ENCODE measurements at regions not wholly inside any gene's neighbourhood (a gene's known extent, or its start where the extent isn't known, plus 50 kb on each side); places are given as distances from the start of the nearest gene placed in this dataset.

GRCh38 chr12:43286986-43287385 lies 265.0 kb downstream of the ADAMTS20 start:
- no peak for DNase-seq
- Histone ChIP-seq H3K27me3 (ENCODE audit: control insufficient read depth in 1 of 2, insufficient read depth in 2 of 2, low read length in 1 of 2) (no peaks in the 10 kb centered on the region), H3K36me3 (ENCODE audit: control insufficient read depth in 1 of 2, insufficient read depth in 2 of 2, low read length in 1 of 2) (no peaks in the 10 kb centered on the region), H3K4me3 (ENCODE audit: low read length in 2 of 2) (no peak overlapping the region), H3K4me1 (ENCODE audit: control insufficient read depth in 1 of 2, insufficient read depth in 2 of 2, low read length in 2 of 2) (no peaks in the 10 kb centered on the region), H3K9me3 (ENCODE audit: control insufficient read depth, low read length) (no peaks in the 10 kb centered on the region), H3K27ac (ENCODE audit: low read depth in 1 of 2, low read length in 2 of 2) (no peak overlapping the region)
- WGBS, 2 donors, result 94 to 100% methylated on average over 2 of the region's 2 CpGs
- no peak for ATAC-seq (ENCODE audit: low FRiP score)
- intact Hi-C loops (cut with DNase I), result no loop called here

GRCh38 chr12:43285159-43285598 lies 266.8 kb downstream of the ADAMTS20 start:
- H3K27me3 ChIP-seq (ENCODE audit: control insufficient read depth in 1 of 2, insufficient read depth in 2 of 2, low read length in 1 of 2), result no peaks in the 10 kb centered on the region
- intact Hi-C loops (cut with DNase I), result no loop called here
- DNase-seq (no peak), ATAC-seq (ENCODE audit: low FRiP score) (peak; percentile 61)
- no peak overlapping the region for H3K4me3 ChIP-seq (ENCODE audit: low read length in 2 of 2)
- 14 to 25% methylated on average over 4 of the region's 4 CpGs for WGBS, 2 donors
- no peaks in the 10 kb centered on the region for H3K9me3 ChIP-seq (ENCODE audit: control insufficient read depth, low read length)
- no peaks in the 10 kb centered on the region for H3K36me3 ChIP-seq (ENCODE audit: control insufficient read depth in 1 of 2, insufficient read depth in 2 of 2, low read length in 1 of 2)
- H3K27ac ChIP-seq (ENCODE audit: low read depth in 1 of 2, low read length in 2 of 2), result no peak overlapping the region
- H3K4me1 ChIP-seq (ENCODE audit: control insufficient read depth in 1 of 2, insufficient read depth in 2 of 2, low read length in 2 of 2), result no peaks in the 10 kb centered on the region

DNA sequence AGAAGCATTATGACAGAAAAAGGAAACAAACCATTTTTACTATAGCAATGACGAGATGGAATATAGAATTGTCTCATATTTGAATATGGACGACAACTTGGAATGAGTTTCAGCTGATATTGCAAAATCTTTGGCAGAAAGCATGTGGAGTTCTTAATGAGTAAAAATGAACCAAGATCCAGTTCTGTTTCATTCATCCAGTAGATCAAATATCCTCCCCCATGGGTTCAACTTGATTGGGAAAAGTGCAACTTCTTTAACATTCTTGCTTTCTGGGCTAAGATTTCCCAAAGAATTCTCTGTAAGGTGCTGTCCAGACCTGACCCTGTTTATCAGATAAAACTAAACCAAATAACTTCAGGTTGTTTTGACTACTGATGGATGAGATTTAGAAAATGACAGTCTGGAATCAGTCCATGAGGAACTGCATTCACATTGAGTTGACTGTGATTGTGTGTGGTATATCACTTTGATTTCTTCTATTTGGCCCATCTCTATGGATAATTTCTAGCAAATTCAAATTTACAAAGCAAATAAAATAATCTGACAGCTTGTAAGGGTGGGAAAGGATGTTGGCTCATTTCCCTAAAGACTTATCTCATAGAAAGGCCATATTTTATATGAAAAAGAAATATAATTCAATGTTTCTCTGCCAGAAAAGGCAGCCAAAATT lies 267.4 kb downstream of the ADAMTS20 start:
- no peak overlapping the region for H3K27ac ChIP-seq (ENCODE audit: low read depth in 1 of 2, low read length in 2 of 2)
- DNase-seq, result no peak
- H3K4me1 ChIP-seq (ENCODE audit: control insufficient read depth in 1 of 2, insufficient read depth in 2 of 2, low read length in 2 of 2), result no peaks in the 10 kb centered on the region
- WGBS, 2 donors, result 61 to 63% methylated on average over 2 of the region's 2 CpGs
- ATAC-seq (ENCODE audit: low FRiP score), result peak; percentile 47
- intact Hi-C loops (cut with DNase I), result no loop called here
- H3K27me3 ChIP-seq (ENCODE audit: control insufficient read depth in 1 of 2, insufficient read depth in 2 of 2, low read length in 1 of 2), result no peaks in the 10 kb centered on the region
- H3K9me3 ChIP-seq (ENCODE audit: control insufficient read depth, low read length), result no peaks in the 10 kb centered on the region
- no peaks in the 10 kb centered on the region for H3K36me3 ChIP-seq (ENCODE audit: control insufficient read depth in 1 of 2, insufficient read depth in 2 of 2, low read length in 1 of 2)
- H3K4me3 ChIP-seq (ENCODE audit: low read length in 2 of 2), result no peak overlapping the region

- ATAC-seq (ENCODE audit: low FRiP score) (no peak), DNase-seq (no peak)
- H3K9me3 ChIP-seq (ENCODE audit: control insufficient read depth, low read length), result no peaks in the 10 kb centered on the region
- intact Hi-C loops (cut with DNase I), result no loop called here
- no peaks in the 10 kb centered on the region for H3K4me1 ChIP-seq (ENCODE audit: control insufficient read depth in 1 of 2, insufficient read depth in 2 of 2, low read length in 2 of 2)
- no peaks in the 10 kb centered on the region for H3K27me3 ChIP-seq (ENCODE audit: control insufficient read depth in 1 of 2, insufficient read depth in 2 of 2, low read length in 1 of 2)
- H3K4me3 ChIP-seq (ENCODE audit: low read length in 2 of 2), result no peak overlapping the region
- no peaks in the 10 kb centered on the region for H3K36me3 ChIP-seq (ENCODE audit: control insufficient read depth in 1 of 2, insufficient read depth in 2 of 2, low read length in 1 of 2)
- no peak overlapping the region for H3K27ac ChIP-seq (ENCODE audit: low read depth in 1 of 2, low read length in 2 of 2)
Measured at GRCh38 chr12:43283206-43283605, 268.8 kb downstream of the ADAMTS20 start.

DNA sequence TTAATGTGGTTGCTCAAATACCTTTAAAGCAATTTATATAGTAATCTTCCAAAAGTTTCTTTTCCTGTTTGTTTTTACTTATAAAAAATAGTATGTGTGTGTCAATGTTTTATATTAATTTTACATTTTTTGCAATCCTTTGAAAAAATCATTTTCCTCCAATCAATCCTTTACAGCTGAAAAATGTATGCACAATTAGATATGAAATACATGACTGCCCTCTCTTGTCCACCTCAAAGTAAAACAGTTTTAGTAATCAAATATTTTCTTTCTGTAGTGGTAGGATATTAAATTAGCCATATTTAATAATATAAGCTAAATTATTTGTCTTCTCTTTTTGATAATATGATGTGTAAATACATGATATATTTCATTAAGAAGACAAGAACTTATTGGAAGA lies 269.9 kb downstream of the ADAMTS20 start:
- no peak for ATAC-seq (ENCODE audit: low FRiP score)
- no peaks in the 10 kb centered on the region for H3K36me3 ChIP-seq (ENCODE audit: control insufficient read depth in 1 of 2, insufficient read depth in 2 of 2, low read length in 1 of 2)
- intact Hi-C loops (cut with DNase I), result no loop called here

DNA sequence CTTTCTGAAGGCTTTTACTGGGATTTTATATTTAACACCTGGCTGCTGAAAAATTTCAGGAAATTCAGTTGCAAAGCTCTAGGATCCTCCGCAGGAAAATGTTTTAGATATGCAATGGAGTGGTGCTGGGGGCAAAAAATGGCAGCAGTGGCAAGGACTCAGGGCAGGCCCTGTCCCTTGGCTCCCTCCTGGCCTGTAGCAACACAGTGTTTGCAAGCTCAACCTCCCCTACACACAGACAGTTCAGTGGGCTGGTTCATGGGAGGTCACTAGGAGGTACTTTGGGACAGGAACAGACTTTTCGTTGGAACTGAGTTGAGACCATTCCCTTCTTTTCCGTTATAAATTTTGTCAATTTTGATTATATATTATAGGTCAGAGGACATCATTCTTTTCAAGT lies 270.4 kb downstream of the ADAMTS20 start:
- WGBS, 2 donors, result 84 to 89% methylated on average over 3 of the region's 3 CpGs
- Histone ChIP-seq H3K4me1 (ENCODE audit: control insufficient read depth in 1 of 2, insufficient read depth in 2 of 2, low read length in 2 of 2) (no peaks in the 10 kb centered on the region), H3K9me3 (ENCODE audit: control insufficient read depth, low read length) (peaks cover 1% of the 10 kb centered on the region), H3K27me3 (ENCODE audit: control insufficient read depth in 1 of 2, insufficient read depth in 2 of 2, low read length in 1 of 2) (no peaks in the 10 kb centered on the region), H3K27ac (ENCODE audit: low read depth in 1 of 2, low read length in 2 of 2) (no peak overlapping the region), H3K4me3 (ENCODE audit: low read length in 2 of 2) (no peak overlapping the region), H3K36me3 (ENCODE audit: control insufficient read depth in 1 of 2, insufficient read depth in 2 of 2, low read length in 1 of 2) (no peaks in the 10 kb centered on the region)
- DNase-seq, result no peak
- no peak for ATAC-seq (ENCODE audit: low FRiP score)
- intact Hi-C loops (cut with DNase I), result no loop called here

More for the DNA sequence above, 269.9 kb downstream of the ADAMTS20 start:
- Histone ChIP-seq H3K27me3 (ENCODE audit: control insufficient read depth in 1 of 2, insufficient read depth in 2 of 2, low read length in 1 of 2) (no peaks in the 10 kb centered on the region), H3K9me3 (ENCODE audit: control insufficient read depth, low read length) (peaks cover 1% of the 10 kb centered on the region), H3K4me3 (ENCODE audit: low read length in 2 of 2) (no peak overlapping the region), H3K27ac (ENCODE audit: low read depth in 1 of 2, low read length in 2 of 2) (no peak overlapping the region), H3K4me1 (ENCODE audit: control insufficient read depth in 1 of 2, insufficient read depth in 2 of 2, low read length in 2 of 2) (no peaks in the 10 kb centered on the region)
- DNase-seq, result no peak

DNA sequence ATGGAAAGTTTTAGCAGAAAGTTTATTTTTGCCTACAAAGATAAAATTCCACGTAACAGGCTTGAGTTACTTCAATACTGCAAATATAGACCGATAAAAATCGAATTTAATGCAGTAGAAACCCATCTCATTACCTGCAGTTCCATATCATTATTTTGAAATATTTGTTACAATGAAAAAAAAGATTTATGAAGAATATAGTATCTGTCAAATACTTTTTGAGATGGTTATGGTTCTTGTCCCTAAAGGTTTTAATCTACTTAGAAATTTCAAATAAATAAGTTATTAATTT lies 273.5 kb downstream of the ADAMTS20 start:
- intact Hi-C loops (cut with DNase I), result no loop called here
- ATAC-seq (ENCODE audit: low FRiP score), result no peak

DNA sequence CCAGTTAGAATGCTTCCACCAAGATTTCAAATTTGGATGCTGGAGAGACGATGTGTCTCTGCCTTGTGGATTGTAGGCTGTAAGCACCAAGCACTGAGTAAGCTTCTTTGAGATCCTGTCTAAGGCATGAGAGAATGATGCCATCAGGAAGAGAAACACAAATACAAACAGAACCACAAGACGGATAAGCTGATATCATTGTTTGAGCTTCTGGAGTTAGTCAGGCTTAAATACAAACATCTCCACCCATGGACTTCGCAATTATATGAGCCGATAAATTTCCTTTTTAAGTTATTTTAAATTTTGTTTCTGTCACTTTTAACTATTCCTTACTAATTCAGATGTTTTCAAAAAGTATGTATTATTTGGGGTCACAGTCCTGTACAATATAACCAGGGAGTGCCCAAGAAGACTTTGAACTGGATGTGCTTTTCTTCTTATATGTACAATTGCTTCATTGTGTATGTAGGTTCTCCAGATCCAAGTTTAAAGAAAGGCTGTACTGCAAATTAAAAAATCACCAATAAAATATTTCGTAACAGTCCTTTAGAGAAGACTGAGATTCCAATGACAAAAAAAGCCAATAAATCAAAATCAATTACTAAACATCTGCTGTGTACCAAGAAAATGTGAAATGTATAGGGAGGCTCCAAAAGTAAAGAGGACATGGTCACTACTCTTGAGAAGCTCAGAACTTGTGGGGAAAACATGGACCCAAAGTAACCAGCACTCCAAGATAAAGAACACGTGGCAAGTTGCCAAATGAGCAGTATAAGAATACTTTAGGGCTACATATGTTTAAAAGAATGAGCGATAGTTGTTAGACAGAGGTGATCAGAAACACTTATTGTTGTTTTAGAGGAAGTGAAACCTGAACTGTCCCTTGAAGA lies 274.1 kb downstream of the ADAMTS20 start:
- intact Hi-C loops (cut with DNase I), result no loop called here
- no peak overlapping the region for H3K4me3 ChIP-seq (ENCODE audit: low read length in 2 of 2)
- H3K36me3 ChIP-seq (ENCODE audit: control insufficient read depth in 1 of 2, insufficient read depth in 2 of 2, low read length in 1 of 2), result no peaks in the 10 kb centered on the region
- H3K27ac ChIP-seq (ENCODE audit: low read depth in 1 of 2, low read length in 2 of 2), result no peak overlapping the region
- no peak for ATAC-seq (ENCODE audit: low FRiP score)
- no peak for DNase-seq
- H3K27me3 ChIP-seq (ENCODE audit: control insufficient read depth in 1 of 2, insufficient read depth in 2 of 2, low read length in 1 of 2), result no peaks in the 10 kb centered on the region
- no peaks in the 10 kb centered on the region for H3K4me1 ChIP-seq (ENCODE audit: control insufficient read depth in 1 of 2, insufficient read depth in 2 of 2, low read length in 2 of 2)
- H3K9me3 ChIP-seq (ENCODE audit: control insufficient read depth, low read length), result peaks cover 1% of the 10 kb centered on the region
- 77 to 79% methylated on average over 7 of the region's 7 CpGs for WGBS, 2 donors

More for the DNA sequence above, 273.5 kb downstream of the ADAMTS20 start:
- WGBS, 2 donors, result 66% methylated on average over 3 of the region's 3 CpGs
- peaks cover 1% of the 10 kb centered on the region for H3K9me3 ChIP-seq (ENCODE audit: control insufficient read depth, low read length)
- no peak overlapping the region for H3K27ac ChIP-seq (ENCODE audit: low read depth in 1 of 2, low read length in 2 of 2)
- H3K4me1 ChIP-seq (ENCODE audit: control insufficient read depth in 1 of 2, insufficient read depth in 2 of 2, low read length in 2 of 2), result no peaks in the 10 kb centered on the region
- no peak overlapping the region for H3K4me3 ChIP-seq (ENCODE audit: low read length in 2 of 2)
- H3K27me3 ChIP-seq (ENCODE audit: control insufficient read depth in 1 of 2, insufficient read depth in 2 of 2, low read length in 1 of 2), result no peaks in the 10 kb centered on the region
- DNase-seq, result no peak
- H3K36me3 ChIP-seq (ENCODE audit: control insufficient read depth in 1 of 2, insufficient read depth in 2 of 2, low read length in 1 of 2), result no peaks in the 10 kb centered on the region

GRCh38 chr12:43273467-43273866 lies 278.5 kb downstream of the ADAMTS20 start:
- no peaks in the 10 kb centered on the region for H3K27me3 ChIP-seq (ENCODE audit: control insufficient read depth in 1 of 2, insufficient read depth in 2 of 2, low read length in 1 of 2)
- no peaks in the 10 kb centered on the region for H3K4me1 ChIP-seq (ENCODE audit: control insufficient read depth in 1 of 2, insufficient read depth in 2 of 2, low read length in 2 of 2)
- DNase-seq (no peak), ATAC-seq (ENCODE audit: low FRiP score) (no peak)
- H3K4me3 ChIP-seq (ENCODE audit: low read length in 2 of 2), result no peak overlapping the region
- no peak overlapping the region for H3K27ac ChIP-seq (ENCODE audit: low read depth in 1 of 2, low read length in 2 of 2)
- WGBS, 2 donors, result 50 to 65% methylated on average over 2 of the region's 2 CpGs
- H3K36me3 ChIP-seq (ENCODE audit: control insufficient read depth in 1 of 2, insufficient read depth in 2 of 2, low read length in 1 of 2), result no peaks in the 10 kb centered on the region
- intact Hi-C loops (cut with DNase I), result no loop called here
- H3K9me3 ChIP-seq (ENCODE audit: control insufficient read depth, low read length), result peaks cover 1% of the 10 kb centered on the region
